ENCODE measurements at regions not wholly inside any gene's neighbourhood (a gene's known extent, or its start where the extent isn't known, plus 50 kb on each side); places are given as distances from the start of the nearest gene placed in this dataset.

GRCh38 chr5:8247049-8247899, 378.3 kb downstream of the MTRR start:
- no peak for DNase-seq

- DNase-seq = no peak
These were observed 384.4 kb downstream of the MTRR start for GRCh38 chr5:8253376-8253775.

GRCh38 chr5:8254674-8255073, 385.7 kb downstream of the MTRR start:
- DNase-seq = no peak

- no peak for DNase-seq
These were observed 389.9 kb downstream of the MTRR start for GRCh38 chr5:8258801-8259200.

GRCh38 chr5:8270246-8270645, 401.3 kb downstream of the MTRR start:
- no peak for DNase-seq

- DNase-seq = no peak
These were observed 411.9 kb downstream of the MTRR start for GRCh38 chr5:8280711-8281363.

- no peak for DNase-seq
These were observed 419.4 kb downstream of the MTRR start for GRCh38 chr5:8288334-8288733.

GRCh38 chr5:8288897-8289516, 420.1 kb downstream of the MTRR start:
- DNase-seq = no peak

GRCh38 chr5:8289779-8290178, 420.8 kb downstream of the MTRR start:
- DNase-seq = no peak

- no peak for DNase-seq
These were observed 421.8 kb downstream of the MTRR start for GRCh38 chr5:8290721-8291120.

GRCh38 chr5:8291641-8292040, 422.7 kb downstream of the MTRR start:
- DNase-seq = no peak

- DNase-seq = no peak
These were observed 426.2 kb downstream of the MTRR start for GRCh38 chr5:8295141-8295540.

GRCh38 chr5:8299716-8300115, 430.8 kb downstream of the MTRR start:
- no peak for DNase-seq

GRCh38 chr5:8304341-8304740, 435.4 kb downstream of the MTRR start:
- no peak for DNase-seq

- DNase-seq = no peak
These were observed 437.4 kb downstream of the MTRR start for GRCh38 chr5:8306288-8306896.

GRCh38 chr5:8314965-8315364, 446.0 kb downstream of the MTRR start:
- no peak for DNase-seq

- DNase-seq = no peak
These were observed 447.8 kb downstream of the MTRR start for GRCh38 chr5:8316608-8317280.

- no peak for DNase-seq
These were observed 448.4 kb downstream of the MTRR start for GRCh38 chr5:8317335-8317734.

- no peak for DNase-seq
These were observed 451.3 kb downstream of the MTRR start for GRCh38 chr5:8320244-8320643.

GRCh38 chr5:8321272-8321671, 452.3 kb downstream of the MTRR start:
- DNase-seq = no peak

- no peak for DNase-seq
These were observed 453.5 kb downstream of the MTRR start for GRCh38 chr5:8322484-8322883.

GRCh38 chr5:8327016-8327415, 458.1 kb downstream of the MTRR start:
- DNase-seq = no peak

GRCh38 chr5:8329773-8330172, 460.8 kb downstream of the MTRR start:
- DNase-seq = no peak

Data from activated CD8-positive, alpha-beta memory T cell treated with anti-CD3 and anti-CD28 coated beads, Interleukin-2, amount 50 U/mL, for 48 hours (primary cell).